Tibial nerve (tissue), 3 donors: ENCODE measurements at regions not wholly inside any gene's neighbourhood (a gene's known extent, or its start where the extent isn't known, plus 50 kb on each side); places are given as distances from the start of the nearest gene placed in this dataset.

Experiments used
- CTCF ChIP-seq, 5 experiments: fragments of 200-600 bp in 3 of 5; fragments of 450-650 bp in 2 of 5; sonication (generic) in 3 of 5; IDR thresholded peaks; one replicate each; pipeline ENCODE4 v1.5.1; 2016 to 2019; ENCODE audit warnings: antibody characterized with exemption in 5 of 5, mild to moderate bottlenecking in 3 of 5, moderate library complexity in 2 of 5
- POLR2A ChIP-seq, 2 donors: fragments of 450-650 bp; IDR thresholded peaks; one replicate each; pipeline ENCODE4 v1.6.1; 2017; ENCODE audit warnings: antibody characterized with exemption in 2 of 2, mild to moderate bottlenecking in 2 of 2, moderate library complexity in 2 of 2

- no peak for TF ChIP-seq POLR2A (IDR thresholded peaks at IDR 0.05)
- TF ChIP-seq CTCF (IDR thresholded peaks at IDR 0.05): no peak
Observed at GRCh38 chr13:44818016-44818415, 171.3 kb downstream of the NUFIP1 start.
